GM21528 (cell line): ENCODE measurements at regions not wholly inside any gene's neighbourhood (a gene's known extent, or its start where the extent isn't known, plus 50 kb on each side); places are given as distances from the start of the nearest gene placed in this dataset.

ENCODE experiments used
- ATAC-seq: cut with Tn5 transposase; IDR thresholded peaks from one replicate; pipeline ENCODE4 v1.9.1; 2021; ENCODE audit warnings: mild to moderate bottlenecking, moderate library complexity; ENCODE audit not compliant: unreplicated experiment, low FRiP score

DNA sequence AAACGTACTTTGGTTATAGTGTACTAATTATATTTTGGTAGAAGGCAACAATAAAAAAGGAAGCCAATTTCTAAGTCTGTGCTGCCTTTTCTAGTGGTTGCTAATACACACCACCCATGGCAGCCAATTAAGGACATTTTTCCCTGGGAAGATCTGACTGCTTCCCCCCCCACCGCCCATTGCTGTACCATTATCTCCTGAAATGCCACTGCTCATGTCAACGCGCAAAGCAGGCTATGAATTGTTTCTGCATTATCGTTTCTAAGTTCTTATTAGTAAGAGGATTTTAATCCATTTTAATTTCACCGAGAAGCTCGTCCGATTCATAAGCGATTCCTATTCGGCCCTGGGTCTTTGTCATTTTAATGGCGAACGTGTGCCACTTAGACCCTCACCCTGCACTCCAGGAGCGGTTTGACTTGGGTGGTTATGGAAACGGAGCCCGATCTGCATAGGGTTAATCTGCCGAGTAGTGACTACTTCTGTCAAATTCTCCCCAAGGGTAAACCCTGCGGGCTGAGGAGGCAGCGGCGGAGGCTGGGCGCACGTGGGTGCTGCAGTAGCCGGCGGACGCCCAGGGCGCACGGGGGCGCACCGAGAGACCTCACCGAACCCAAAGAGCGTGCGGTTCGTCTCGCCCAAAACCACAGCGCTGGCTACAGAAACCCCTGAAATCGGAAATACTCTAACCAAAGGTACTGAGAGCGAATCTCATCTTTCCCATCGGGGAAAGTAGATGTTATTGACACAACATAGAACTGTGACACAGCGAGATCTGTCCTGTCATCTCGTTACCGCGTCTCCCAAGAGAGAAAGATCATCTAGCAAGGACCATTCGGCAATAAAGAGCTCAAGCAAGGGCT, 55.8 kb upstream of the SHC3 start:
- peak; percentile 72 for ATAC-seq

DNA sequence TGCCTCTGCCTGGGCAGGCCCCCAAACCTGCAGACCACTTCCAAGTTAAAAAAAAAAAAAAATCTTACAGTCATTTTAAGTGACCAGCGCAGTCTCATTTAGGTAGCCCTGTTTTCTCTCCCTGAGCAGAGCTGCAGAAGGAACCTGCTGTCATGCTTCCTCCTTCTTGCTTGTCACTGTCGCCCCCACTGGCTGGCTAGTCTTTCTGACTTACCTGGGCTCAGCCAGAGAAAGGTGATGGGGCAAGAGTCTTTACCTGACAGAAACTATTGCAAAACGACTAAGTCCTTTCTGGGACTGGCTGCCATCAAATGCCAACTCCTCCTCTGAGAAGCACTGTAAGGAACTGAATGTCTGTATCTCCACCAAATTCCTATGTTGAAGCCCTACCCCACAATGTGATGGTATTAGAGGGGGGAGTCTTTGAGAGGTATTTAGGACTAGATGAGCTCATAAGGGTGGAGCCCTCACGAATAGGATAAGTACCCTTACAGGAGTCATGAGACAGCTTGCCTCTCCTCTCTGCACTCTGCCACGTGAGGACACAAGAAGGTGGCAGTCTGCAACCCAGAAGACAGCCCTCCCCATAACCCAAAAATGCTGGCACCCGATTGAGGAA, 58.4 kb upstream of the SHC3 start:
- ATAC-seq, result no peak

DNA sequence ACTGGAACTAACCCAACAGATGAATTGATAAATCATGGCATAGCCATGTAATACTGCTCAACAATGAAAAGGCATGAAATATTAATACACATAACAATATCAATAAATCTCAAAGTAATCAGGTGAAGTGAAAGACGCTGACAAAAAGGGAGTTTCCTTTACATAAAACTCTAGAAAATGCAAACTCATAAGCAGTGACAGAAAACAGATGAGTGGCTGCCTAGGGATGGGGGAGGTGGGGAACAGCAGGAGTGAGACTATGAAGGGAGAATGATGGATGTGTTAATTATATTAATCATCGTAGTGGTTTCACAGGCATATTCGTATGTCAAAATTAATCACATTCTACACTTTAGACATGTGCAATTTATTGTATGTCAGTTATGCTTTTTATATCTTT, 59.8 kb upstream of the SHC3 start:
- no peak for ATAC-seq

DNA sequence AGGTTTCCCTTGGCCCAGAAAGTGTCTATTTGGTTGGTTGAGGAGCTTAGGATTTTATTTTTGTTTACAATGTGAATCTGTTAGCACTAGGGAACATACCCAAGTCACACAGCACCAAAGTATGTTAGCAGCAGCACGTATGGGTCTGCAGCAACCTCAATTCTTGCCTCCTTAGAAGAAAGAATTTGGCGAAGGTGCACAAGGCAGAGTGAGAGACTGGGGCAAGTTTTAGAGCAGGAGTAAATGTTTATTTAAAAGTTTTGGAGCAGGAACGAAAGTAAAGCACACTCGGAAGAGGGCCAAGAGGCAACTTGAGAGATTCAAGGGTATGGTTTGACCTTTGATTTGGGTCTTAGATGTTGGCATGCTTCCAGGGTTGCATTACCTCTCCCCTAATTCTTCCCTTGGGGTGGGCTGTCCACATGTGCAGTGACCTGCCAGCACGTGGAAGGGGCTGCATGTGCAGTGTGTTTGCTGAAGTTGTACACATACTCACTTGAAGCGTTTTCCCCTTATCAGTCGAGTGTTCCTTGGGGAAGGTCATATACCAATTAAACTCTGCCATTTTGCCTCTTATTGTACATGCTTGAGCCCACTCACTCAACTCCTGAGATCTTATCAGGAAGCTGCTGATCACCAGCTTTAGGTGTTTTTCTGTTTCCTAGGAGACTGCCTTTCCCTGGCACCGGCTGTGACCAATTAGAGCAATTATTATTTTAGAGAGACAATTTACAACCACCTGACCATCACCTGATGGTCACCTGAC, 64.9 kb upstream of the SHC3 start:
- no peak for ATAC-seq

DNA sequence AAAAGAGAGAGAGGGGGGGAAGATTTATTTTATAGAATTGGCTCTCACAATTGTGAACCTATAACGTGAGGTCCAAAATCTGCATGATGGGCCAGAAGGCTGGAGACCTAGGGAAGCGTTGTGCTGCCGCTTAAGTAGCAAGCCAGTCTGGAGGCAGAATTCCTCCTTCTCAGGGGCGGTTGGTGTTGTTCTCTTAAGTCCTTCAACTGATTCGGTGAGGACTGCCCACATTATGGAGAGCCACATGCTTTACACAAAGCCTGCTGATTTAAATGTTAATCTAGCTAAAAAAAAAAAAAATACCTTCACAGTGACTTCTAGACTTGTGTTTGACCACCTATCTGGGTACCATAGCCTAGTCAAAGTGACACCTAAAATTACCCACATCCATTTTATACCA, 64.2 kb upstream of the CKS2 start:
- ATAC-seq, result no peak

DNA sequence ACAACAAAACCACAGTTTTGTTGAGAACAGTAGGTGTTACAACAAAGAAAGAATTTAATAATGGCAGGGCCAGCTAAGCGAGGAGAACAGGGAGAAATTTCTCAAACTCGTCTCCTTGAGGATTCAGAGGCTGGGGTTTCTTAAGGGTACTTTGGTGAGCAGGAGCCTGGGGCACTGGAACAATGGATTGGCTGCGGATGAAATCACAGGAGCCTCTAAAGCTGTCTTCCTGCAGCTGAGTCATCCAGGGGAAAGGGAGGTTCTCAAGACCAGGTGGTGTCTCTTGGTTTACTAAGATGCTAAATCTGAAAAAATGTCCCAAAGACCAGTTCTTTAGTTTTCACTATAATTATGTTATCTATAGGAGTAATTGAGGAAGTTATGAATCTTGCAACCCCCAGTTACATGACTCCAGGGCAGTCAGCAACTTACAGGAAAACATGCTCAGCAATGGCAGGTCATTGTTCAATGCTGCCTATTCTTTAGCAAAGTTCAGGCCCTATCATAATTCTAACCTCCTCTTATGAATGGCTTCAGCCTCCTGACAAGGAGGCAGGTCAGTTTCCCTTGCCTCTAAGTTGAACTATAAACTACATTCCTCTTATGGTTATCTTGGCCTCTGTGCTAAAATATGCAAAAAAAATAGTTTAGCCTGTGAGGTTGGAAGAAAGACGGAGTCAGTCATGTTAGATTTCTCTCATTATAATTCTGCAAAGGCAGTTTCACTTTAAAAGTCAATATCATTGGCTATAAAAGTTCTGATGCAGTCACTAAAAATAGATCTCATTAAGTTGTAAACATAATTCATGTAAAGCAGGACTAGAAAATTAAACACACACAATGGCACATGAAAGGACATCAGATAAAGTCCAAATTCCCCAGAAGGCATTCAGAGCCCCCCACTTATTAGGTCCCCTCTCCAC, 63.3 kb upstream of the CKS2 start:
- ATAC-seq, result no peak

DNA sequence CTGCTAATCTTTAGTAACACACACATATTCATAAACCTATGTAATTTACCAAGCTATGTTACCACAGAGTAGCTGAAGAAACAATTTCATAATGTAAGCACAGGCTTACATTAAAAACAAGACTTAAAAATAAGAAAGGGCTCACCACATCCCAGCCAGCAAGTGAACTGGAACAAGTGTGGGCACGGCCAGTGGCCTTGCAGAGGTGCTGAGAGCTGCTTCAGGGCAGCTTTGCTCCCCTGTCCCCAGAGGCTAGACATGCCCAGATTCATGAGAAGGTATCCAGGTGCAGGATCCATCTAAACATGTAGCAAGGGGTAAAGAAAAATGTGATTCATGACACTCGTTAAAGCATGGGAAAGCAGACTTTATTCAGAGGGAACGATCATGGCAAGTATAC, 62.0 kb upstream of the CKS2 start:
- no peak for ATAC-seq

DNA sequence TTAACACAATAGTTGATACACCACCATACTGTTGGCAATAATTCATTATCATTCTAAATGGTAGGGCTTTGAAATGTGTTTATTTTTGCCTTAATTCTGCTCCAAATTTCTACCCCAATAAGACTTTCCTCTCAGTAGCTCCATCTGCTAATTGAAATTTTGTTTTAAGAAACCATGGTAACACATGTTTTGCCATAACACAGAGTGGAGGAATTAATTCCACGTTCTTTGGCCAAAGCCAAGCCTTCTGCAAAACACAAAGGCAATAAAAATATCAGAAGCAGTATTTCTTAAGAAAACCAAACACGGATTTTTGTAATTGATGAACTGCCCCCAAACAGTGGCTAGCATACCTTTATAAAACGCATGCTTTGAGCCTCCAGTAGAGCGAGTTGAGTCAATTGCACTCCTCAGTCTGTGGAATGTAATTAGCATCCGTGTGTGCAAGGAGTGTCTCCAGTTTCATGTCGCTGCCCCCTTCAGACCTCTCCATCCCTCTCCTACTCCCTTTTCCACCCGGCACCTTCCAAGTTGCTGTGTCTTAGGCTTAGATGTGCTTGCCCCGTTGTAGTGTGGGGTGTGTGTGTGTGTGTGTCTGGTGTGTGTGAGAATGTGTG, 58.2 kb upstream of the CKS2 start:
- ATAC-seq, result no peak

DNA sequence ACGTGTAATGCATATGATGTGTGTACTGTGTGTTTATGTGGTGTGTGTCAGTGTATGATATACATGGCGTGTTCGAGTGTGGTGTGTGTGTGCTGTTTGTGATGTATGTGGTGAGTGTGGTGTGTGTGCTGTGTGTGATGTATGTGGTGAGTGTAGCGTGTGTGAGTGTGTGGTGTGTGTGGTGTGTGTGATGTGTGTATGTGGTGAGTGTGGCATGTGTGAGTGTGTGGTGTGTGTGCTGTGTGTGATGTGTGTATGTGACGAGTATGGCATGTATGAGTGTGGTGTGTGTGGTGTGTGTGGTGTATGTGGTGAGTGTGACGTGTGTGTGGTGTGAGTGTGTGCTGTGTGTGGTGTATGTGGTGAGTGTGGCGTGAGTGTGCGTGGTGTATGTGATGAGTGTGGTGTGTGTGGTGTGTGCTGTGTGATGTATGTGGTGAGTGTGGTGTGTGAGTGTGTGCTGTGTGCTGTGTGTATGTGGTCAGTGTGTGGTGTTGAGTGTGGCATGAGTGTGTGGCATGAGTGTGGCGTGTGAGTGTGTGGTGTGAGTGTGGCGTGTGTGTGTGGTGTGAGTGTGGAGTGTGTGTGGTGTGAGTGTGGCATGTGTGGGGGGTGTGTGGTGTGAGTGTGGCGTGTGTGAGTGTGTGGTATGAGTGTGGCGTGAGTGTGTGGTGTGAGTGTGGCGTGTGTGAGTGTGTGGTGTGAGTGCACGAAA, 56.8 kb upstream of the CKS2 start:
- ATAC-seq, result no peak

DNA sequence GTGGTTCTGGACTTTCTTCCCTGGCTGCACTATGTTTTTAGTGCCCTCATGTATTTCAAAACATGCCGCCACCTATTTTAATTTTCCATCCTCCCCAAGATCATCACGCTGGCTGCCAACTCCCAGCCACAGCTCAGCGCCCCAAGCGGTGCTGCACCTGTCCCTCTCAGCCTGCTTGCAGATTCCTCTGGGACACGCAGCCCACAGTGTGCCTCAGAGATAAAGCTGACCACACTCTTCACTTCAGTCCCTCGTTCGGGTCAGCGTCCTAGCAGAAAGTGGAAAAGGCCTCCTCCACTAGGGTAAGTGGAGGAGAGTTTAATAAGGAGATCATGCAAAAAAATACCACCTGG, 56.2 kb upstream of the CKS2 start:
- no peak for ATAC-seq

DNA sequence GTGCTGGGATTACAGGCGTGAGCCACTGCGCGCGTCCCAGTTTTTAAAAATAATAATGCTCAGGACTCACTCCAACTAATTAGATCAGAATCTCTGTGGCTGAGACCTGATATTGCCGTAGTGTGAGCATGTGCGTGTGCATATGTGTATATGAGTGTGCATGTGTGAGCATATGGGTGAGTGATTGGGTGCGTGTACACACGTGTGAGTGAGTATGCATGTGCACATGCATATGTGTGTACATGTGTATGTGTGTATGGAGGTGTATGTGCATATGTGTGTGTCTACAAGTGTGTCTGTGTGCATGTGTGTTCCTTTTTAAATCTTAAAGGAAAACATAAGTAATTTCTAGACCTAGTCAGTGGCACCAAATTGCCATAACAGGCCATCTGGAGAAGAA, 54.8 kb upstream of the CKS2 start:
- ATAC-seq, result no peak

DNA sequence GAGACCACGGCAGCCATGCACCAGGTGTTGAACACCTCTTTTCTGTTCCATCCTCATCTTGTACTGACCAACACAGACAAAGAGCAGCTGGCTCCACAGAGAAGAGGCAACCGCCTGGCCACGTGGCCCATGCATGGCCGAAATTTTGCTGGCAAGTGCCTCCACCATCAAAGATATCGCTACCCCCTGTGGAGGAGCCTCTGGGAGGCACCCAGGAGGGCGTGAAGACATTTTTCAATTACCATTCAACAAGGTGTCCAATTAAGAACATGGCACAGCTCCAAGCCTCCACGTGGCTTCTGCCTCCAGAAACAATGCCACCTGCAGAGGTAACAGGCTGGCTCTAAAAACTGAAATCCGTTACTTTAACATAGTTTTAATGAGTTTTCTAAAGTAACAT, 54.4 kb upstream of the CKS2 start:
- no peak for ATAC-seq

DNA sequence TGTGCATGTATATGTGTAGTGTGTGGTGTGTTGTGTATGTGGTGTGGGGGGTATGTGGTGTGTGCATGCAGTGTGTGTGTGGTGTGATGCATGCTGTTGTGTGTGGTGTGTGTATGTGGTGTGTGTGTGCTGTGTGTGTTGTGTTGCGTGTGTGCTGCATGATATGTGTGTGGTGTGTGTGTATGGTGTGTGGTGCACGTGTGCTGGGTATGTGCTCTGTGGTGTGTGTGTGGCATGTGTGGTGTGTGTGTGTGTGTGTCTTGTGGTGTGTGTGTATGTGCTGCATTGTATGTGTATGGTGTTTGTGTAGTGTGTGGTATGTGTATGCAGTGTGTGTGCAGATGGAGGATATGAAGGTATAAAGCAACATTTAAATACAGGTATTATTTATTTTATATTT, 50.5 kb upstream of the CKS2 start:
- ATAC-seq, result no peak
